ENCODE measurements at regions not wholly inside any gene's neighbourhood (a gene's known extent, or its start where the extent isn't known, plus 50 kb on each side); places are given as distances from the start of the nearest gene placed in this dataset.

DNA sequence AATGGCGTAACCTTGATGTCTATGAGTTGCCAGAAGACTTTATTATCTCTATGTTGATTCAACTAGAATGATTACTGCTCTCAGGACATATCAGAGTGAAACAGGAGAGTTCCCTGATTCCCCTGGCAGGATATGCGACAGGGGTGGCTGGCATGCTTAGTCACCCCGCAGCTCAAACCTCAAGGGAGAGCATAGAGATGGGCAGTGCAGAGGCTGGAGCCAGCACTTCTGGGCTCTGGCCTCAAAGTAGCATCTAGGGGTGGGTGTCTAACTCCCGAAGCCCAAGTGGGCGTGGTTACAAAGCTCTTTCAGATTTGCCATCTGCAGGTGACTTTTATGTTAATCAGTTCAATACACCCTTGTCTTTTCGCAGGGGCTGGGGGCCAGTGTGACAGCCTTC lies 391.6 kb downstream of the ADCYAP1 start:
- TF ChIP-seq CTCF (IDR thresholded peaks at IDR 0.05) (no peak), ZNF263 (CRISPR knock-in tag; IDR thresholded peaks at IDR 0.05; ENCODE audit: low read depth) (no peak), ZNF232 (CRISPR knock-in tag; IDR thresholded peaks at IDR 0.05) (no peak)

All from WTC11 (cell line).